WERI-Rb-1 (cell line): ENCODE measurements at regions not wholly inside any gene's neighbourhood (a gene's known extent, or its start where the extent isn't known, plus 50 kb on each side); places are given as distances from the start of the nearest gene placed in this dataset.

Experiments
- DNase-seq: peaks from one replicate; pipeline ENCODE4 v3.0.0-alpha.2; 2020
- H3K27ac ChIP-seq: fragments of 250-450 bp; sonication (Bioruptor Pico); 2 replicates; pipeline ENCODE4 v1.5.1; 2020; ENCODE audit warnings: mild to moderate bottlenecking, moderate library complexity
- H3K27me3 ChIP-seq: fragments of 250-450 bp; sonication (Bioruptor Pico); 2 replicates; pipeline ENCODE4 v1.5.1; 2021; ENCODE audit warnings: mild to moderate bottlenecking, low read depth, moderate library complexity; ENCODE audit not compliant: insufficient read depth, severe bottlenecking
- H3K36me3 ChIP-seq: fragments of 250-450 bp; sonication (Bioruptor Pico); 2 replicates; pipeline ENCODE4 v1.5.1; 2020; ENCODE audit warnings: mild to moderate bottlenecking, moderate library complexity
- H3K4me3 ChIP-seq: 2 replicates; pipeline ENCODE4 v1.5.1; 2011; ENCODE audit warnings: low read depth, mild to moderate bottlenecking, control low read depth, low read length
- H3K9me3 ChIP-seq: fragments of 250-450 bp; sonication (Bioruptor Pico); 2 replicates; pipeline ENCODE4 v1.5.1; 2021; ENCODE audit warnings: mild to moderate bottlenecking, moderate library complexity; ENCODE audit not compliant: severe bottlenecking
- CTCF ChIP-seq: IDR thresholded peaks from 2 replicates; pipeline ENCODE4 v1.5.1; 2011; ENCODE audit warnings: low read depth, mild to moderate bottlenecking, control low read depth, inconsistent platforms, low read length

DNA sequence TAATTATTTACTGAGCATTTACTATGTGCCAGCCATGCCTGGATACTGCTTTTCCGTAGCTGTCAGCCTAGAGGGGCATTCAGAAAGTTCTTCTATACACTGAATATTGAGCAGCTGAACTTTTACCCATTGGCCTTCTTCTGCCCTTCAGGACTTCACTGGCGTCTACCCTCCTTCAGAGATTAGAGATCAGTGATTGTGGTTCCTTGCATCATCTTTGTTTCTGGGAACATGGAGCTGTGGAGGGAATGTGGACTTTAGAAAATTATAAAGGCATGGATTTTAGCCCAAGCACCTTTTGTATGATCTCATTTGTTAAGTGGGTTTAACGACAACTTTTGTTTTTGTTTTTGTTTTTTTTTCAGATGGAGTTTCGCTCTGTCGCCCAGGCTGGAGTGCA is 58.7 kb upstream of the POU3F1 start:
- Histone ChIP-seq H3K4me3 (no peak overlapping the region), H3K36me3 (no peaks in the 10 kb centered on the region), H3K27ac (no peak overlapping the region), H3K27me3 (no peaks in the 10 kb centered on the region), H3K9me3 (no peaks in the 10 kb centered on the region)
- no peak for TF ChIP-seq CTCF
- no peak for DNase-seq

- DNase-seq: no peak
- Histone ChIP-seq H3K27ac (no peak overlapping the region), H3K4me3 (no peak overlapping the region), H3K9me3 (no peaks in the 10 kb centered on the region), H3K36me3 (no peaks in the 10 kb centered on the region), H3K27me3 (no peaks in the 10 kb centered on the region)
- TF ChIP-seq CTCF: no peak
These were observed 56.0 kb upstream of the POU3F1 start for GRCh38 chr1:38102636-38103035.

DNA sequence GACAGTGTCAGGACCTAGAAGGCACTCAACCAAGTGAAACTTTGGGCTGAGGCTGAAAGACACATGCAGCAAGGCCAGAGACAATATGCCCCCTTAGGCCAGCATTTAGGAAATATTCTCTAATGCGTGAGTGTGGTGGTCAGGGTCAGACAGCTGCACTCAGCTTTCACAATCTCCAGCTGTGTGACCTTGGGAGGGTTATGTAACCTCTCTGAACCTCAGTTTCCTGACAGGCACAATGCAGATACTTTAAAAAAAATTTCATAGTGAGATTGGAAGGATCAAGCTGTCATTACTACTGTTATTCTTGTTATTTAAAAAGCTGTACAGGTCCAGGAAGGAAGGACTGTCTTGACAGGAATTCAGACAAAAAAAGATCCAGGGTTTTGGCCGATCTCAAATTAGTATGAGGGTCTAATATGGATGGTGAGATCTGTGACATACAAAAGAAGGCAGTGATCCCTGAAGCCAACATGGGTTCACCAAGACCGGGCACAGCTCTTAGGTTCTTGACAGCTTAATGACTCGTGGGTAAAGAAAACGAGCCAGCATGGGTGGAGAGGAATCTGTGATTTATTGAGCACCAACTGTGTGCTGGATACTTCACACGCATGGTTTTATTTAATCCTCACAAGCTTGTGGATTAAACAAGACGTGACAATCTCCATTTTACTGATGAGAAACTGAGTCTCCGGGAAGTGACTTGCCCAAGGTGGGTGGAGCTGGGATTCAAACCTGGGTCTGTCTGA is 54.6 kb upstream of the POU3F1 start:
- Histone ChIP-seq H3K36me3 (no peaks in the 10 kb centered on the region), H3K9me3 (no peaks in the 10 kb centered on the region), H3K27me3 (no peaks in the 10 kb centered on the region), H3K4me3 (no peak overlapping the region), H3K27ac (no peak overlapping the region)
- TF ChIP-seq CTCF: no peak
- no peak for DNase-seq

- no peak overlapping the region for H3K4me3 ChIP-seq
- no peaks in the 10 kb centered on the region for H3K36me3 ChIP-seq
- no peaks in the 10 kb centered on the region for H3K9me3 ChIP-seq
- DNase-seq: no peak
- no peak overlapping the region for H3K27ac ChIP-seq
- no peak for TF ChIP-seq CTCF
- no peaks in the 10 kb centered on the region for H3K27me3 ChIP-seq
These were observed 51.7 kb upstream of the POU3F1 start for GRCh38 chr1:38098101-38098847.

DNA sequence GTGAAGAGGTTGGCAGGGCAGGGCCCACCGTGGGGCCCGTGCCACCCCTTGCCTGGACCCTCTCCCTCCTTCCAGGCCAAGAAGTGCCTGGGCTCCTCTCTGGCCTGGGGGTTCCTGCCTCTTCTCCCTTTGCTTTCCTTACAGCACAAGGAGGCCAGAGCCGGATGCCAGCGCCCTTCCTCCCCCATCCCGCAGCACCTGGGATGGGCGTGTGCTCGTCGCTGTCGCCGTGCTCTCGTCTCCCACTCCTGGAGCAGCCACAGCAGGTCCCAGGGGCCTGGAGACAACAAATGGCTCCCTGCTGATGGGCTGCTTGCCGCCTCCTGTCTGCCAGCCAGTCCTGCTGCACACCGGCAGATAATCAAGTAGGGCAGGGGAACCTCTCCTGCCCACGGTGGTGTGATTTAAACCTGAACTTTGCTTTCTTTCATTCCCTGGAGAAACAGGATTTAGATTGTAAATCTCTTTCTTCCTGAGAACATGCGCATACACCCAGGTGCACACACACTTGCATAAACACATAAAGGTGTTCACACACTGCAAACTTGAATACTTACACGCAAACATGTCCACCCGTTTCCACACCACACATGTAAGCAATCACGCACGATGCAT is 50.8 kb upstream of the POU3F1 start:
- H3K27ac ChIP-seq: no peak overlapping the region
- TF ChIP-seq CTCF: peak; percentile 14; the same call in 1 of the 2 replicates
- H3K27me3 ChIP-seq: no peaks in the 10 kb centered on the region
- DNase-seq: no peak
- no peaks in the 10 kb centered on the region for H3K36me3 ChIP-seq
- no peak overlapping the region for H3K4me3 ChIP-seq
- H3K9me3 ChIP-seq: no peaks in the 10 kb centered on the region
